Body of pancreas (tissue), 4 donors: ENCODE measurements at regions not wholly inside any gene's neighbourhood (a gene's known extent, or its start where the extent isn't known, plus 50 kb on each side); places are given as distances from the start of the nearest gene placed in this dataset.

Source experiments
- ATAC-seq: fragments of 150-250 bp; one replicate; pipeline ENCODE4 v1.9.1; 2016
- DNase-seq, 4 donors: peaks; one replicate each; pipeline ENCODE4 v3.0.0-alpha.2; 2019
- H3K27ac ChIP-seq, 4 donors: fragments of 200-600 bp; sonication (generic); 1 replicate in 3 of 4; 2 replicates in 1 of 4; pipeline versions ENCODE4 v1.5.1 to v1.6.1; 2016 to 2019; ENCODE audit warnings: mild to moderate bottlenecking in 1 of 4, mixed read lengths in 1 of 4, moderate library complexity in 1 of 4
- H3K27me3 ChIP-seq, 2 donors: fragments of 200-600 bp; sonication (generic); one replicate each; pipeline ENCODE4 v1.6.0; 2016; ENCODE audit warnings: mild to moderate bottlenecking in 1 of 2
- H3K36me3 ChIP-seq, 2 donors: fragments of 200-600 bp; sonication (generic); replicated peaks in 1 of 2; 2 replicates each; pipeline ENCODE4 v1.5.1; 2016; ENCODE audit warnings: low read depth in 2 of 2; ENCODE audit not compliant: insufficient read depth in 1 of 2
- H3K4me1 ChIP-seq: fragments of 200-600 bp; sonication (generic); one replicate; pipeline ENCODE4 v1.6.0; 2016
- H3K4me3 ChIP-seq, 2 donors: fragments of 200-600 bp; sonication (generic); 1 replicate in 1 of 2; 2 replicates in 1 of 2; pipeline ENCODE4 v1.5.1; 2016 to 2019
- H3K9me3 ChIP-seq, 3 donors: fragments of 200-600 bp; sonication (generic); 1 replicate in 2 of 3; 2 replicates in 1 of 3; pipeline ENCODE4 v1.5.1; 2016
- CTCF ChIP-seq, 7 experiments: fragments of 450-650 bp in 4 of 7; fragments of 200-600 bp in 3 of 7; sonication (generic) in 3 of 7; IDR thresholded peaks; one replicate each; pipeline ENCODE4 v1.5.1; 2016 to 2019; ENCODE audit warnings: antibody characterized with exemption in 7 of 7
- POLR2A ChIP-seq, 3 donors: fragments of 450-650 bp; IDR thresholded peaks; one replicate each; pipeline ENCODE4 v1.6.1; 2016; ENCODE audit warnings: antibody characterized with exemption in 3 of 3, mild to moderate bottlenecking in 2 of 3
- WGBS, 2 donors: methylation state at CpG; one replicate each; pipeline ENCODE4 v1.1.5; 2017; 5-methylcytosine and 5-hydroxymethylcytosine counted together
- intact Hi-C: fragments of 100-400 bp; cut with DNase I; formaldehyde crosslinking; loops from one replicate; pipeline ENCODE4 v1.15.1; 2023

DNA sequence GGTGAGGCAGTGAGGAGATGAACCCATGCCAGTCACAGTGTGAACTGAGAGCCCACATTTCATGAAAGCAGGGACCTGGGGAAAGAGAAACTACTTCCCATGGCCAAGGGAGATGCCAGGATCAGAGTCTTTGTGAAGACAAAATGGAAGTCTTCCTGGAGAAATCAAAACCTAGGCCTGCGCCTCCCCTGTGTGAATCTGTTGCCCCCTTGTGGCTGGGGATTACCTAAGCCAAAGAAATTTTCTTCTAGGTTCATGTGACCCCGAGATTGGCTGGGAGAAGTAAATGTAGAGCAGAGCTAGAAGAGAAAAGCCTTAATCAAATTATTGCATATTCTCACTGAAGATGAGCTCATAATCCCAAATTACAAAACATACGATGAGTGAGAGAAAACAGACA lies 1075.3 kb downstream of the TBC1D22A start:
- no peak for TF ChIP-seq POLR2A (IDR thresholded peaks at IDR 0.05)
- peak; percentile 14 to 50 (median 28) for TF ChIP-seq CTCF (IDR thresholded peaks at IDR 0.05)
- no peak overlapping the region for H3K27ac ChIP-seq
- ATAC-seq (no peak), DNase-seq (peak in 3 of 4 donors; percentile 14 to 25 (median 21))
- H3K4me3 ChIP-seq: no peak overlapping the region
- no peaks in the 10 kb centered on the region for H3K27me3 ChIP-seq
- H3K4me1 ChIP-seq: no peaks in the 10 kb centered on the region
- 40 to 49% methylated on average over 3 of the region's 3 CpGs for WGBS, 2 donors
- H3K9me3 ChIP-seq: no peaks in the 10 kb centered on the region
- intact Hi-C loops: no loop called here
- no peaks in the 10 kb centered on the region for H3K36me3 ChIP-seq

DNA sequence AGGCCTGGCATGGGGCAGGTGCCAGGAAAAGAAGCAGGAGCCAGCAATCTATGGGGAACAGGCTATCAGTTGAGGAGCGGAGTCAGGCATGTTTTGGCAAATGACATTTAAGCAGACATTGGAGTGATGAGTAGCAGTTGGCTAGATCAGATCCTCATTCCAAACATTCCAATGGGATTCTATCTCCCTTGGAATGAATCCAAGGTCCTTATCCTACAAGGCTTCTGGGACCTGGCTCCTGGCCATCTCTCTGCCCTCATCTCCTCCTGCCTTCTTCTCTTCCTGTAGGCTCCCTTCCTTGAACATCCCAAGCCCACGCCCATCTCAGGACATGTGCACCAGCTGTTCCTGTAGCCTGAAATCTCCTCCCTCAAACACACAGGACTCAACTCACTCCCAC lies 1074.5 kb downstream of the TBC1D22A start:
- no peaks in the 10 kb centered on the region for H3K9me3 ChIP-seq
- no peak for DNase-seq
- H3K36me3 ChIP-seq: no peaks in the 10 kb centered on the region
- intact Hi-C loops: no loop called here
- ATAC-seq: no peak
- WGBS, 2 donors: 65 to 72% methylated on average over 2 of the region's 2 CpGs
- H3K27ac ChIP-seq: no peak overlapping the region
- H3K27me3 ChIP-seq: no peaks in the 10 kb centered on the region
- no peaks in the 10 kb centered on the region for H3K4me1 ChIP-seq
- H3K4me3 ChIP-seq: no peak overlapping the region
- TF ChIP-seq CTCF (IDR thresholded peaks at IDR 0.05): no peak
- TF ChIP-seq POLR2A (IDR thresholded peaks at IDR 0.05): no peak

GRCh38 chr22:47835726-47836125 lies 1073.3 kb downstream of the TBC1D22A start:
- intact Hi-C loops: no loop called here
- 38 to 42% methylated on average over 7 of the region's 7 CpGs for WGBS, 2 donors
- Histone ChIP-seq H3K27me3 (no peaks in the 10 kb centered on the region), H3K36me3 (no peaks in the 10 kb centered on the region), H3K9me3 (no peaks in the 10 kb centered on the region), H3K27ac (no peak overlapping the region), H3K4me3 (no peak overlapping the region), H3K4me1 (no peaks in the 10 kb centered on the region)
- no peak for ATAC-seq
- DNase-seq: no peak
- TF ChIP-seq POLR2A (IDR thresholded peaks at IDR 0.05) (no peak), CTCF (IDR thresholded peaks at IDR 0.05) (no peak)

GRCh38 chr22:47826016-47826415 lies 1063.6 kb downstream of the TBC1D22A start:
- no peak overlapping the region for H3K4me3 ChIP-seq
- H3K9me3 ChIP-seq: no peaks in the 10 kb centered on the region
- TF ChIP-seq POLR2A (IDR thresholded peaks at IDR 0.05) (no peak), CTCF (IDR thresholded peaks at IDR 0.05) (no peak)
- no peak for DNase-seq
- no peak for ATAC-seq
- 41 to 43% methylated on average over 6 of the region's 6 CpGs for WGBS, 2 donors
- no peaks in the 10 kb centered on the region for H3K36me3 ChIP-seq
- intact Hi-C loops: no loop called here
- no peak overlapping the region for H3K27ac ChIP-seq
- no peaks in the 10 kb centered on the region for H3K4me1 ChIP-seq
- H3K27me3 ChIP-seq: no peaks in the 10 kb centered on the region

DNA sequence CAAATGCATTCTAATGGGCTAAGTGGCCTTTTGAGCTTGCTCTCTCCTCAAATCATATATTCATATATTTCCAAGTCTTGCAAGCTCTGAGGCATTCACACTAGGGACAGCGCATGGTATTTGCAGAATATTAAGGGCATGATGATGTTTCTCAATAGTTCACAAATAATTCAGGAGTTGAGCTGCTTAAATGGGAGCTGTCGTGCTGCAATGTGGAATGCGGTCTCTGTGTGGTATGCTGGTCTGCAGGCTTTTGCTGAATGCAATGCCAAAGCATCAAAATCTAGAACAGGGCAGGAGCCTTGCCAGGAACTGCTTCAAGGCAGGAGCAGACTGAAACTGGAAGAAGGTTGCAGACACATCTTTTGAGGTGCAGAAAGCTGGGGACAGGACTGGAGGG lies 1060.0 kb downstream of the TBC1D22A start:
- intact Hi-C loops: no loop called here
- no peak for TF ChIP-seq POLR2A (IDR thresholded peaks at IDR 0.05)
- no peak for TF ChIP-seq CTCF (IDR thresholded peaks at IDR 0.05)
- Histone ChIP-seq H3K36me3 (no peaks in the 10 kb centered on the region), H3K27me3 (no peaks in the 10 kb centered on the region), H3K27ac (no peak overlapping the region), H3K4me1 (no peaks in the 10 kb centered on the region), H3K4me3 (no peak overlapping the region), H3K9me3 (no peaks in the 10 kb centered on the region)
- ATAC-seq (no peak), DNase-seq (no peak)
- 63 to 73% methylated on average over 3 of the region's 3 CpGs for WGBS, 2 donors
